Transverse colon (tissue), 4 donors: ENCODE measurements at regions not wholly inside any gene's neighbourhood (a gene's known extent, or its start where the extent isn't known, plus 50 kb on each side); places are given as distances from the start of the nearest gene placed in this dataset.

ENCODE experiments used
- DNase-seq: peaks from one replicate; pipeline ENCODE4 v3.0.0-alpha.2; 2019
- H3K27ac ChIP-seq, 4 donors: fragments of 200-600 bp; sonication (generic); 2 replicates each; pipeline ENCODE4 v1.5.1; 2016 to 2018; ENCODE audit warnings: inconsistent platforms in 4 of 4
- H3K27me3 ChIP-seq: fragments of 200-600 bp; sonication (generic); 2 replicates; pipeline ENCODE4 v1.5.1; 2017; ENCODE audit warnings: inconsistent platforms
- H3K36me3 ChIP-seq, 4 donors: fragments of 200-600 bp; sonication (generic); 2 replicates each; pipeline ENCODE4 v1.5.1; 2017 to 2019; ENCODE audit warnings: inconsistent platforms in 4 of 4
- H3K4me1 ChIP-seq, 4 donors: fragments of 200-600 bp; sonication (generic); 2 replicates each; pipeline ENCODE4 v1.5.1; 2017 to 2020; ENCODE audit warnings: inconsistent platforms in 4 of 4
- H3K4me3 ChIP-seq, 4 donors: fragments of 200-600 bp; sonication (generic); 1 replicate in 1 of 4; 2 replicates in 3 of 4; pipeline versions ENCODE4 v1.5.1 to v1.6.1; 2017 to 2019; ENCODE audit warnings: inconsistent platforms in 4 of 4
- H3K9me3 ChIP-seq, 2 donors: fragments of 200-600 bp; sonication (generic); 2 replicates each; pipeline ENCODE4 v1.5.1; 2017 to 2019; ENCODE audit warnings: inconsistent platforms in 2 of 2
- CTCF ChIP-seq, 5 experiments: fragments of 200-600 bp in 3 of 5; fragments of 450-650 bp in 2 of 5; sonication (generic) in 3 of 5; IDR thresholded peaks; 1 replicate in 2 of 5; 2 replicates in 3 of 5; pipeline ENCODE4 v1.5.1; 2016 to 2017; ENCODE audit warnings: antibody characterized with exemption in 5 of 5, inconsistent platforms in 3 of 5, mild to moderate bottlenecking in 2 of 5, moderate library complexity in 1 of 5
- EP300 ChIP-seq: sonication (generic); formaldehyde crosslinking; IDR thresholded peaks from one replicate; pipeline ENCODE4 v1.6.1; 2017; ENCODE audit warnings: antibody characterized with exemption, low read depth
- POLR2A ChIP-seq: fragments of 450-650 bp; IDR thresholded peaks from one replicate; pipeline ENCODE4 v1.6.1; 2016; ENCODE audit warnings: antibody characterized with exemption, mild to moderate bottlenecking, moderate library complexity
- POLR2AphosphoS5 ChIP-seq, 3 donors: sonication (generic); formaldehyde crosslinking; IDR thresholded peaks; one replicate each; pipeline ENCODE4 v1.6.1; 2016; ENCODE audit warnings: antibody characterized with exemption in 3 of 3
- whole genome bisulfite sequencing, 2 donors: methylation state at CpG; one replicate each; pipeline ENCODE4 v1.1.5; 2018; ENCODE audit warnings: low coverage in 1 of 2; 5-methylcytosine and 5-hydroxymethylcytosine counted together
- in situ Hi-C, 4 donors: fragments of 200-750 bp; cut with MboI; loops; one replicate each; pipeline versions ENCODE4 v1.15.0 to v1.15.1; 2017; ENCODE audit warnings: low sequenced_read_pairs in 3 of 4, low pct_ligation_motif_present in 1 of 4, low pct_unique_long_range_greater_than_20kb in 1 of 4
- intact Hi-C: fragments of 100-400 bp; cut with DNase I; formaldehyde crosslinking; loops from one replicate; pipeline ENCODE4 v1.15.1; 2023; ENCODE audit warnings: low total_unique reads

- TF ChIP-seq POLR2A: no peak
- no peak for TF ChIP-seq POLR2AphosphoS5 (IDR thresholded peaks at IDR 0.05)
- Histone ChIP-seq H3K9me3 (no peaks in the 10 kb centered on the region), H3K4me3 (no peak overlapping the region), H3K4me1 (no peaks in the 10 kb centered on the region), H3K36me3 (no peaks in the 10 kb centered on the region), H3K27me3 (no peaks in the 10 kb centered on the region), H3K27ac (no peak overlapping the region)
- DNase-seq: no peak
- in situ Hi-C loops (no loop called here), intact Hi-C loops (no loop called here)
- WGBS, 2 donors: 63 to 65% methylated on average over 4 of the region's 4 CpGs
Observed at GRCh38 chr7:55304018-55304762, 60.9 kb upstream of the LANCL2 start.

GRCh38 chr7:55305135-55305534 lies 60.0 kb upstream of the LANCL2 start:
- Histone ChIP-seq H3K27me3 (no peaks in the 10 kb centered on the region), H3K27ac (no peak overlapping the region), H3K4me1 (no peaks in the 10 kb centered on the region), H3K9me3 (no peaks in the 10 kb centered on the region), H3K4me3 (no peak overlapping the region), H3K36me3 (no peaks in the 10 kb centered on the region)
- TF ChIP-seq EP300: no peak
- TF ChIP-seq POLR2A: no peak
- no peak for TF ChIP-seq POLR2AphosphoS5 (IDR thresholded peaks at IDR 0.05)
- no peak for TF ChIP-seq CTCF (IDR thresholded peaks at IDR 0.05)
- intact Hi-C loops: no loop called here
- in situ Hi-C loops: no loop called here
- no peak for DNase-seq
- 71 to 83% methylated on average over 1 of the region's 1 CpG for WGBS, 2 donors

GRCh38 chr7:55306331-55306730 lies 58.8 kb upstream of the LANCL2 start:
- no peak for DNase-seq
- TF ChIP-seq EP300 (no peak), POLR2AphosphoS5 (IDR thresholded peaks at IDR 0.05) (no peak), POLR2A (no peak), CTCF (IDR thresholded peaks at IDR 0.05) (no peak)
- H3K36me3 ChIP-seq: no peaks in the 10 kb centered on the region
- no peak overlapping the region for H3K27ac ChIP-seq
- intact Hi-C loops: no loop called here
- in situ Hi-C loops: no loop called here
- WGBS, 2 donors: 72 to 74% methylated on average over 3 of the region's 3 CpGs
- H3K4me3 ChIP-seq: no peak overlapping the region
- H3K27me3 ChIP-seq: no peaks in the 10 kb centered on the region
- H3K9me3 ChIP-seq: no peaks in the 10 kb centered on the region
- no peaks in the 10 kb centered on the region for H3K4me1 ChIP-seq

GRCh38 chr7:55307123-55307916 lies 57.8 kb upstream of the LANCL2 start:
- DNase-seq: no peak
- intact Hi-C loops (no loop called here), in situ Hi-C loops (no loop called here)
- no peaks in the 10 kb centered on the region for H3K27me3 ChIP-seq
- no peak for TF ChIP-seq POLR2AphosphoS5 (IDR thresholded peaks at IDR 0.05)
- no peak for TF ChIP-seq EP300
- no peak for TF ChIP-seq CTCF (IDR thresholded peaks at IDR 0.05)
- no peak for TF ChIP-seq POLR2A
- no peaks in the 10 kb centered on the region for H3K36me3 ChIP-seq
- H3K27ac ChIP-seq: no peak overlapping the region
- no peaks in the 10 kb centered on the region for H3K9me3 ChIP-seq
- 90 to 96% methylated on average over 4 of the region's 4 CpGs for WGBS, 2 donors
- no peaks in the 10 kb centered on the region for H3K4me1 ChIP-seq
- no peak overlapping the region for H3K4me3 ChIP-seq
